H9 (cell line): ENCODE measurements at regions not wholly inside any gene's neighbourhood (a gene's known extent, or its start where the extent isn't known, plus 50 kb on each side); places are given as distances from the start of the nearest gene placed in this dataset.

Experiments
- DNase-seq: peaks from one replicate; pipeline ENCODE4 v3.0.0-alpha.2; 2017
- H2AFZ ChIP-seq: one replicate; pipeline ENCODE4 v1.6.1; 2013; ENCODE audit warnings: mild to moderate bottlenecking, low read length, control low read depth, moderate library complexity
- H2AK5ac ChIP-seq: 2 replicates; pipeline ENCODE4 v1.6.1; 2013; ENCODE audit warnings: low read length, control low read depth, mixed read lengths; ENCODE audit not compliant: insufficient read length
- H2BK120ac ChIP-seq: one replicate; pipeline ENCODE4 v1.6.1; 2013; ENCODE audit warnings: low read depth, mild to moderate bottlenecking, low read length, control low read depth, inconsistent platforms; ENCODE audit not compliant: poor library complexity, severe bottlenecking
- H2BK12ac ChIP-seq: 2 replicates; pipeline ENCODE4 v1.6.1; 2013; ENCODE audit warnings: low read length, control low read depth, mixed read lengths, low read depth; ENCODE audit not compliant: insufficient read length
- H2BK15ac ChIP-seq: 2 replicates; pipeline ENCODE4 v1.6.1; 2013; ENCODE audit warnings: low read depth, low read length, control low read depth
- H2BK20ac ChIP-seq: one replicate; pipeline ENCODE4 v1.6.1; 2013; ENCODE audit warnings: low read depth, mild to moderate bottlenecking, low read length, control low read depth, inconsistent platforms; ENCODE audit not compliant: poor library complexity, severe bottlenecking
- H2BK5ac ChIP-seq: 2 replicates; pipeline ENCODE4 v1.6.1; 2013; ENCODE audit warnings: low read length, control low read depth, mixed read lengths; ENCODE audit not compliant: insufficient read length
- H3K14ac ChIP-seq: 2 replicates; pipeline ENCODE4 v1.6.1; 2013; ENCODE audit warnings: low read length, control low read depth; ENCODE audit not compliant: insufficient read depth
- H3K18ac ChIP-seq: 2 replicates; pipeline ENCODE4 v1.6.1; 2013; ENCODE audit warnings: low read depth, mild to moderate bottlenecking, mixed read lengths, low read length, control low read depth; ENCODE audit not compliant: insufficient read length
- H3K23ac ChIP-seq: 2 replicates; pipeline ENCODE4 v1.6.1; 2013; ENCODE audit warnings: low read length, control low read depth, mixed read lengths, low read depth; ENCODE audit not compliant: insufficient read length
- H3K23me2 ChIP-seq: 2 replicates; pipeline ENCODE4 v1.6.1; 2013; ENCODE audit warnings: low read depth, mild to moderate bottlenecking, mixed read lengths, low read length, control low read depth; ENCODE audit not compliant: insufficient read length, poor library complexity, severe bottlenecking
- H3K27ac ChIP-seq: 2 replicates; pipeline ENCODE4 v1.5.1; 2013; ENCODE audit warnings: low read length, control low read depth, mixed read lengths, low read depth; ENCODE audit not compliant: insufficient read length
- H3K27me3 ChIP-seq: 2 replicates; pipeline ENCODE4 v1.6.1; 2013; ENCODE audit warnings: low read length, control low read depth, inconsistent platforms; ENCODE audit not compliant: insufficient read depth
- H3K4ac ChIP-seq: 2 replicates; pipeline ENCODE4 v1.6.1; 2013; ENCODE audit warnings: low read depth, mild to moderate bottlenecking, control low read depth, inconsistent platforms, low read length, moderate library complexity
- H3K4me1 ChIP-seq: 2 replicates; pipeline ENCODE4 v1.6.1; 2013; ENCODE audit warnings: low read length, control low read depth, inconsistent platforms; ENCODE audit not compliant: insufficient read depth
- H3K4me2 ChIP-seq: 2 replicates; pipeline ENCODE4 v1.6.1; 2013; ENCODE audit warnings: low read length, control low read depth, mixed read lengths; ENCODE audit not compliant: insufficient read length, insufficient read depth
- H3K56ac ChIP-seq: 2 replicates; pipeline ENCODE4 v1.6.1; 2013; ENCODE audit warnings: low read depth, mild to moderate bottlenecking, mixed read lengths, low read length, control low read depth; ENCODE audit not compliant: insufficient read length
- H3K79me1 ChIP-seq: 2 replicates; pipeline ENCODE4 v1.6.1; 2013; ENCODE audit warnings: low read depth, mild to moderate bottlenecking, moderate library complexity, low read length, control low read depth, inconsistent platforms; ENCODE audit not compliant: insufficient read depth, poor library complexity, severe bottlenecking
- H3K79me2 ChIP-seq: 2 replicates; pipeline ENCODE4 v1.6.1; 2013; ENCODE audit warnings: low read length, control low read depth, inconsistent platforms; ENCODE audit not compliant: insufficient read depth
- H3K9ac ChIP-seq: 2 replicates; pipeline ENCODE4 v1.6.1; 2013; ENCODE audit warnings: low read length, control low read depth, mixed read lengths; ENCODE audit not compliant: insufficient read length; ENCODE audit errors: extremely low read depth
- H3K9me3 ChIP-seq: one replicate; pipeline ENCODE4 v1.6.1; 2013; ENCODE audit warnings: low read depth, low read length, inconsistent platforms; ENCODE audit not compliant: control insufficient read depth
- H3T11ph ChIP-seq: one replicate; pipeline ENCODE4 v1.6.1; 2013; ENCODE audit warnings: mild to moderate bottlenecking, low read length, control low read depth, inconsistent platforms
- H4K20me1 ChIP-seq: one replicate; pipeline ENCODE4 v1.6.1; 2013; ENCODE audit not compliant: control insufficient read depth, insufficient read length, insufficient read depth
- H4K5ac ChIP-seq: 2 replicates; pipeline ENCODE4 v1.6.1; 2013; ENCODE audit warnings: low read depth, mild to moderate bottlenecking, mixed read lengths, low read length, control low read depth; ENCODE audit not compliant: insufficient read length
- H4K8ac ChIP-seq: replicated peaks from 2 replicates; pipeline ENCODE4 v1.6.1; 2013; ENCODE audit warnings: low read length, control low read depth, mixed read lengths, low read depth; ENCODE audit not compliant: insufficient read length
- H4K91ac ChIP-seq: 2 replicates; pipeline ENCODE4 v1.6.1; 2013; ENCODE audit warnings: low read depth, mild to moderate bottlenecking, moderate library complexity, mixed read lengths, low read length, control low read depth; ENCODE audit not compliant: insufficient read length
- H3K27ac Mint-ChIP-seq, 3 experiments: 2 replicates in 2 of 3; 3 replicates in 1 of 3; pipeline ENCODE4 v1.8.0; 2020 to 2021; ENCODE audit warnings: mixed read lengths in 3 of 3, mild to moderate bottlenecking in 1 of 3, moderate library complexity in 1 of 3
- H3K27me3 Mint-ChIP-seq: 2 replicates; pipeline ENCODE4 v1.8.0; 2021; ENCODE audit warnings: low read depth, mild to moderate bottlenecking, moderate library complexity, mixed read lengths
- H3K36me3 Mint-ChIP-seq, 3 experiments: 2 replicates in 2 of 3; 3 replicates in 1 of 3; pipeline ENCODE4 v1.8.0; 2020 to 2021; ENCODE audit warnings: low read depth in 3 of 3, mixed read lengths in 3 of 3; ENCODE audit not compliant: insufficient read depth in 1 of 3
- H3K4me1 Mint-ChIP-seq, 2 experiments: 2 replicates each; pipeline ENCODE4 v1.8.0; 2020; ENCODE audit warnings: mixed read lengths in 2 of 2
- H3K4me3 Mint-ChIP-seq, 2 experiments: 2 replicates in 1 of 2; 3 replicates in 1 of 2; pipeline ENCODE4 v1.8.0; 2020 to 2021; ENCODE audit warnings: mild to moderate bottlenecking in 2 of 2, mixed read lengths in 2 of 2, moderate library complexity in 1 of 2
- H3K9me3 Mint-ChIP-seq, 2 experiments: 2 replicates in 1 of 2; 3 replicates in 1 of 2; pipeline ENCODE4 v1.8.0; 2020; ENCODE audit warnings: mild to moderate bottlenecking in 2 of 2, mixed read lengths in 2 of 2, moderate library complexity in 1 of 2
- CTCF ChIP-seq: fragments of 200-600 bp; sonication (generic); conservative IDR thresholded peaks from 3 replicates; pipeline ENCODE4 v1.8.0; 2021; ENCODE audit warnings: antibody characterized with exemption, mild to moderate bottlenecking
- WGBS: extraction: QIAGEN DNeasy Blood & Tissue Kit; methylation state at CpG from one replicate; pipeline ENCODE4 v1.1.7; 2013; ENCODE audit warnings: missing lambda C conversion rate, low lambda C conversion rate, mixed read lengths; ENCODE audit not compliant: insufficient read length; ENCODE audit errors: extremely low coverage; 5-methylcytosine and 5-hydroxymethylcytosine counted together

DNA sequence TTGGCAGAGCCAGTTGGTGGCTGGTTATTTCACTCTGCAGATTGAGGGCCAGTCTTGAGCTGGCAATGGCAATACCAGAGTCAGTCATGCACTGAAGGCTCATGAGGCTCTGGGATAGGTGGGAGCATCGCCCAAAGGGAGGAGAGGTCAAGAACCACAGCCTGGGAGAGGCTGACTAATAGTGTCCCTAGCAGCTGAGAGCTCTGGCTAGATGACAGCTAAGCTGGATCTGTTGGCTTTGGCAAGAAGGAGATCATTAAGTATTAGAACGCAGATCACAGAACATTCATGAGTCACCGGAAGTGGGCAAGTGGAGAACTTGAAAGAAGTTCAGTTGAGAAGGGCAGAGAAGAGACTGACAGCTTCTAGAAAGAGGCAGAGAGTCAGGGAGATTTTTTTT is 521.1 kb downstream of the NR2F2 start:
- Histone ChIP-seq H4K5ac (no peak overlapping the region), H3K23ac (no peak overlapping the region), H4K91ac (no peak overlapping the region), H4K20me1 (no peaks in the 10 kb centered on the region), H3K79me1 (no peaks in the 10 kb centered on the region), H3K9ac (no peak overlapping the region), H3K27me3 (no peaks in the 10 kb centered on the region), H3T11ph (no peak overlapping the region), H3K4me2 (no peak overlapping the region), H2BK120ac (no peak overlapping the region), H2BK12ac (no peak overlapping the region), H2AK5ac (no peak overlapping the region), H4K8ac (no peak overlapping the region), H3K56ac (no peak overlapping the region), H2BK20ac (no peak overlapping the region), H3K9me3 (no peaks in the 10 kb centered on the region), H2BK15ac (no peak overlapping the region), H3K23me2 (no peaks in the 10 kb centered on the region), H3K14ac (no peak overlapping the region), H3K27ac (no peak overlapping the region), H2BK5ac (no peak overlapping the region), H3K4ac (no peak overlapping the region), H2AFZ (no peak overlapping the region), H3K79me2 (no peaks in the 10 kb centered on the region), H3K4me1 (no peaks in the 10 kb centered on the region), H3K18ac (no peak overlapping the region)
- H3K4me3 Mint-ChIP-seq, result no peak overlapping the region
- no peaks in the 10 kb centered on the region for H3K27me3 Mint-ChIP-seq
- no peak for DNase-seq
- H3K9me3 Mint-ChIP-seq, result peaks cover 0 to 1% of the 10 kb centered on the region in 2 experiments; a peak in 2 of 5 replicates
- peaks cover 0 to 1% (median 0%) of the 10 kb centered on the region in 3 experiments; a peak in 1 of 7 replicates for H3K36me3 Mint-ChIP-seq
- H3K27ac Mint-ChIP-seq, result no peak overlapping the region
- WGBS, result no CpG with 5 or more reads among the region's 3 CpGs
- TF ChIP-seq CTCF, result no peak
- peaks cover 0 to 2% of the 10 kb centered on the region in 2 experiments; a peak in 1 of 4 replicates for H3K4me1 Mint-ChIP-seq
